ENCODE measurements at regions not wholly inside any gene's neighbourhood (a gene's known extent, or its start where the extent isn't known, plus 50 kb on each side); places are given as distances from the start of the nearest gene placed in this dataset.

GRCh38 chr17:71488851-71489250 is 632.0 kb upstream of the SOX9 start:
- TF ChIP-seq CTCF (IDR thresholded peaks at IDR 0.05) (no peak), POLR2A (IDR thresholded peaks at IDR 0.05) (no peak)
